IPS-15b (cell line): ENCODE measurements at regions not wholly inside any gene's neighbourhood (a gene's known extent, or its start where the extent isn't known, plus 50 kb on each side); places are given as distances from the start of the nearest gene placed in this dataset.
"Not testable (repeated sequence)": the region's sequence is repeated elsewhere in the genome, so short reads cannot be mapped to it uniquely, and the experiment has no call there.

Source experiments
- H3K27me3 ChIP-seq: one replicate; pipeline ENCODE4 v1.6.1; 2013; ENCODE audit warnings: low read length; ENCODE audit not compliant: control insufficient read depth, insufficient read depth
- H3K36me3 ChIP-seq: one replicate; pipeline ENCODE4 v1.6.1; 2013; ENCODE audit warnings: low read length; ENCODE audit not compliant: control insufficient read depth, insufficient read depth
- H3K4me1 ChIP-seq: one replicate; pipeline ENCODE4 v1.6.1; 2013; ENCODE audit warnings: mild to moderate bottlenecking, low read length; ENCODE audit not compliant: control insufficient read depth, insufficient read depth
- H3K4me3 ChIP-seq: one replicate; pipeline ENCODE4 v1.5.1; 2013; ENCODE audit warnings: low read depth, low read length
- H3K9ac ChIP-seq: one replicate; pipeline ENCODE4 v1.6.1; 2013; ENCODE audit warnings: low read depth, mild to moderate bottlenecking, low read length
- H3K9me3 ChIP-seq: one replicate; pipeline ENCODE4 v1.6.1; 2013; ENCODE audit warnings: mild to moderate bottlenecking, low read length; ENCODE audit not compliant: control insufficient read depth, insufficient read depth

- not testable (repeated sequence) for H3K36me3 ChIP-seq, H3K9me3 ChIP-seq, H3K9ac ChIP-seq, H3K4me3 ChIP-seq, H3K4me1 ChIP-seq, H3K27me3 ChIP-seq
These were observed 1352.0 kb upstream of the CDH8 start for GRCh38 chr16:63388277-63388676.

GRCh38 chr16:63385714-63386432 lies 1349.6 kb upstream of the CDH8 start:
- no peaks in the 10 kb centered on the region for H3K36me3 ChIP-seq
- no peaks in the 10 kb centered on the region for H3K9me3 ChIP-seq
- H3K27me3 ChIP-seq, result no peaks in the 10 kb centered on the region
- H3K4me3 ChIP-seq, result no peak overlapping the region
- no peaks in the 10 kb centered on the region for H3K4me1 ChIP-seq
- H3K9ac ChIP-seq, result no peak overlapping the region

- H3K36me3 ChIP-seq, result no peaks in the 10 kb centered on the region
- H3K9me3 ChIP-seq, result no peaks in the 10 kb centered on the region
- H3K4me1 ChIP-seq, result peaks cover 7% of the 10 kb centered on the region
- H3K4me3 ChIP-seq, result no peak overlapping the region
- no peak overlapping the region for H3K9ac ChIP-seq
- H3K27me3 ChIP-seq, result no peaks in the 10 kb centered on the region
These were observed 1337.5 kb upstream of the CDH8 start for GRCh38 chr16:63373744-63374143.

GRCh38 chr16:63372815-63373214 lies 1336.6 kb upstream of the CDH8 start:
- Histone ChIP-seq H3K9ac (no peak overlapping the region), H3K9me3 (no peaks in the 10 kb centered on the region), H3K4me1 (peaks cover 7% of the 10 kb centered on the region), H3K36me3 (no peaks in the 10 kb centered on the region), H3K27me3 (no peaks in the 10 kb centered on the region), H3K4me3 (no peak overlapping the region)

- no peak overlapping the region for H3K9ac ChIP-seq
- no peaks in the 10 kb centered on the region for H3K27me3 ChIP-seq
- no peak overlapping the region for H3K4me3 ChIP-seq
- H3K4me1 ChIP-seq, result peaks cover 7% of the 10 kb centered on the region
- H3K9me3 ChIP-seq, result no peaks in the 10 kb centered on the region
- H3K36me3 ChIP-seq, result no peaks in the 10 kb centered on the region
These were observed 1336.0 kb upstream of the CDH8 start for GRCh38 chr16:63372283-63372682.

GRCh38 chr16:63365649-63366304 lies 1329.5 kb upstream of the CDH8 start:
- H3K9ac ChIP-seq, result no peak overlapping the region
- H3K4me1 ChIP-seq, result no peaks in the 10 kb centered on the region
- H3K36me3 ChIP-seq, result no peaks in the 10 kb centered on the region
- H3K27me3 ChIP-seq, result no peaks in the 10 kb centered on the region
- no peaks in the 10 kb centered on the region for H3K9me3 ChIP-seq
- no peak overlapping the region for H3K4me3 ChIP-seq

- Histone ChIP-seq H3K9ac (no peak overlapping the region), H3K9me3 (no peaks in the 10 kb centered on the region), H3K36me3 (no peaks in the 10 kb centered on the region), H3K4me3 (no peak overlapping the region), H3K27me3 (no peaks in the 10 kb centered on the region), H3K4me1 (no peaks in the 10 kb centered on the region)
These were observed 1327.5 kb upstream of the CDH8 start for GRCh38 chr16:63363738-63364137.

- H3K4me1 ChIP-seq, result no peaks in the 10 kb centered on the region
- H3K9me3 ChIP-seq, result no peaks in the 10 kb centered on the region
- no peak overlapping the region for H3K9ac ChIP-seq
- no peaks in the 10 kb centered on the region for H3K27me3 ChIP-seq
- H3K36me3 ChIP-seq, result no peaks in the 10 kb centered on the region
- H3K4me3 ChIP-seq, result no peak overlapping the region
These were observed 1324.9 kb upstream of the CDH8 start for GRCh38 chr16:63361032-63361624.

- H3K36me3 ChIP-seq, result no peaks in the 10 kb centered on the region
- H3K9ac ChIP-seq, result no peak overlapping the region
- H3K9me3 ChIP-seq, result no peaks in the 10 kb centered on the region
- H3K27me3 ChIP-seq, result no peaks in the 10 kb centered on the region
- no peak overlapping the region for H3K4me3 ChIP-seq
- H3K4me1 ChIP-seq, result no peaks in the 10 kb centered on the region
These were observed 1313.7 kb upstream of the CDH8 start for GRCh38 chr16:63349961-63350360.

- H3K4me3 ChIP-seq, result no peak overlapping the region
- H3K36me3 ChIP-seq, result no peaks in the 10 kb centered on the region
- H3K9me3 ChIP-seq, result no peaks in the 10 kb centered on the region
- peaks cover 2% of the 10 kb centered on the region for H3K4me1 ChIP-seq
- no peak overlapping the region for H3K9ac ChIP-seq
- H3K27me3 ChIP-seq, result no peaks in the 10 kb centered on the region
These were observed 1309.8 kb upstream of the CDH8 start for GRCh38 chr16:63346000-63346399.

GRCh38 chr16:63337264-63337663 lies 1301.0 kb upstream of the CDH8 start:
- no peaks in the 10 kb centered on the region for H3K27me3 ChIP-seq
- H3K9ac ChIP-seq, result no peak overlapping the region
- H3K36me3 ChIP-seq, result no peaks in the 10 kb centered on the region
- peaks cover 3% of the 10 kb centered on the region for H3K4me1 ChIP-seq
- no peaks in the 10 kb centered on the region for H3K9me3 ChIP-seq
- no peak overlapping the region for H3K4me3 ChIP-seq

- Histone ChIP-seq H3K4me1 (no peaks in the 10 kb centered on the region), H3K4me3 (no peak overlapping the region), H3K9ac (no peak overlapping the region), H3K27me3 (no peaks in the 10 kb centered on the region), H3K36me3 (no peaks in the 10 kb centered on the region), H3K9me3 (no peaks in the 10 kb centered on the region)
These were observed 1294.9 kb upstream of the CDH8 start for GRCh38 chr16:63331111-63331510.
